Liver (tissue), 8 donors: ENCODE measurements at regions not wholly inside any gene's neighbourhood (a gene's known extent, or its start where the extent isn't known, plus 50 kb on each side); places are given as distances from the start of the nearest gene placed in this dataset.

Experiments
- DNase-seq: peaks from one replicate; pipeline ENCODE4 v3.0.0-alpha.2; 2017; ENCODE audit warnings: low spot score
- H3K27ac ChIP-seq, 2 donors: one replicate each; pipeline ENCODE4 v1.7.0; 2013; ENCODE audit warnings: inconsistent platforms in 2 of 2, low read length in 2 of 2, control low read depth in 1 of 2, low read depth in 1 of 2, mild to moderate bottlenecking in 1 of 2
- H3K27me3 ChIP-seq, 4 donors: one replicate each; pipeline versions ENCODE4 v1.6.1 to v1.7.0; 2013; ENCODE audit warnings: low read length in 3 of 4, inconsistent platforms in 1 of 4, mild to moderate bottlenecking in 1 of 4, moderate library complexity in 1 of 4; ENCODE audit not compliant: control insufficient read depth in 4 of 4, insufficient read depth in 4 of 4
- H3K36me3 ChIP-seq, 4 donors: one replicate each; pipeline versions ENCODE4 v1.6.1 to v1.7.0; 2013; ENCODE audit warnings: low read length in 3 of 4, mild to moderate bottlenecking in 3 of 4, low read depth in 1 of 4, moderate library complexity in 1 of 4; ENCODE audit not compliant: control insufficient read depth in 4 of 4, insufficient read depth in 3 of 4
- H3K4me1 ChIP-seq, 4 donors: one replicate each; pipeline versions ENCODE4 v1.6.1 to v1.7.0; 2013; ENCODE audit warnings: low read length in 3 of 4, mild to moderate bottlenecking in 3 of 4, moderate library complexity in 1 of 4; ENCODE audit not compliant: control insufficient read depth in 4 of 4, insufficient read depth in 4 of 4
- H3K4me3 ChIP-seq, 3 donors: one replicate each; pipeline versions ENCODE4 v1.6.1 to v1.7.0; 2013; ENCODE audit warnings: low read length in 3 of 3, control low read depth in 1 of 3, low read depth in 1 of 3, mild to moderate bottlenecking in 1 of 3
- H3K9ac ChIP-seq, 2 donors: one replicate each; pipeline ENCODE4 v1.7.0; 2013; ENCODE audit warnings: low read length in 2 of 2, mild to moderate bottlenecking in 2 of 2, moderate library complexity in 2 of 2, control low read depth in 1 of 2, low read depth in 1 of 2
- H3K9me3 ChIP-seq, 4 donors: one replicate each; pipeline versions ENCODE4 v1.6.1 to v1.7.0; 2013; ENCODE audit warnings: low read length in 3 of 4; ENCODE audit not compliant: control insufficient read depth in 4 of 4
- ATF3 ChIP-seq: IDR thresholded peaks from 2 replicates; pipeline ENCODE4 v1.6.1; 2016; ENCODE audit warnings: antibody characterized with exemption
- CTCF ChIP-seq: fragments of 150-350 bp; IDR thresholded peaks from 2 replicates; pipeline ENCODE4 v1.5.1; 2017; ENCODE audit warnings: improper control_type of control experiment, low read depth, low read length; ENCODE audit not compliant: missing input control
- EGR1 ChIP-seq, 2 donors: IDR thresholded peaks; 2 replicates each; pipeline ENCODE4 v1.6.1; 2016 to 2018; ENCODE audit warnings: antibody characterized with exemption in 2 of 2, low read depth in 2 of 2
- FOXA1 ChIP-seq: IDR thresholded peaks from 2 replicates; pipeline ENCODE4 v1.6.1; 2016; ENCODE audit warnings: antibody characterized with exemption
- FOXA2 ChIP-seq: IDR thresholded peaks from 2 replicates; pipeline ENCODE4 v1.6.1; 2016; ENCODE audit warnings: antibody characterized with exemption
- GABPA ChIP-seq, 2 donors: IDR thresholded peaks in 1 of 2; conservative IDR thresholded peaks in 1 of 2; 2 replicates each; pipeline ENCODE4 v1.6.1; 2016; ENCODE audit warnings: antibody characterized with exemption in 2 of 2, mild to moderate bottlenecking in 1 of 2, moderate library complexity in 1 of 2
- HNF4A ChIP-seq, 2 donors: conservative IDR thresholded peaks; 2 replicates each; pipeline ENCODE4 v1.6.1; 2016; ENCODE audit warnings: antibody characterized with exemption in 2 of 2, mild to moderate bottlenecking in 2 of 2
- HNF4G ChIP-seq: IDR thresholded peaks from 2 replicates; pipeline ENCODE4 v1.6.1; 2016; ENCODE audit warnings: antibody characterized with exemption
- JUND ChIP-seq, 2 donors: IDR thresholded peaks; 2 replicates each; pipeline ENCODE4 v1.6.1; 2016; ENCODE audit warnings: antibody characterized with exemption in 2 of 2
- MAX ChIP-seq: IDR thresholded peaks from 2 replicates; pipeline ENCODE4 v1.6.1; 2016; ENCODE audit warnings: antibody characterized with exemption
- NR2F2 ChIP-seq: IDR thresholded peaks from 2 replicates; pipeline ENCODE4 v1.6.1; 2016; ENCODE audit warnings: antibody characterized with exemption
- RAD21 ChIP-seq, 2 donors: IDR thresholded peaks; 2 replicates each; pipeline ENCODE4 v1.6.1; 2016; ENCODE audit warnings: antibody characterized with exemption in 2 of 2, mild to moderate bottlenecking in 2 of 2
- REST ChIP-seq: IDR thresholded peaks from 2 replicates; pipeline ENCODE4 v1.6.1; 2016; ENCODE audit warnings: antibody characterized with exemption, mild to moderate bottlenecking
- RXRA ChIP-seq, 2 donors: IDR thresholded peaks; 2 replicates each; pipeline ENCODE4 v1.6.1; 2017 to 2018; ENCODE audit warnings: antibody characterized with exemption in 2 of 2, mild to moderate bottlenecking in 1 of 2
- SP1 ChIP-seq: IDR thresholded peaks from 2 replicates; pipeline ENCODE4 v1.6.1; 2018; ENCODE audit warnings: antibody characterized with exemption, mild to moderate bottlenecking
- TAF1 ChIP-seq: conservative IDR thresholded peaks from 2 replicates; pipeline ENCODE4 v1.6.1; 2016; ENCODE audit warnings: antibody characterized with exemption, mild to moderate bottlenecking
- YY1 ChIP-seq: IDR thresholded peaks from 2 replicates; pipeline ENCODE4 v1.6.1; 2016; ENCODE audit warnings: antibody characterized with exemption, mild to moderate bottlenecking
- ZBTB33 ChIP-seq: IDR thresholded peaks from 2 replicates; pipeline ENCODE4 v1.6.1; 2016; ENCODE audit warnings: antibody characterized with exemption
- WGBS: extraction: QIAGEN DNeasy Blood & Tissue Kit; methylation state at CpG from one replicate; pipeline ENCODE4 v1.1.7; 2013; 5-methylcytosine and 5-hydroxymethylcytosine counted together
- donor health status: healthy.
- donor health status: healthy.
- donor health status: healthy.
- donor health status: healthy.
- donor health status: healthy.

- Histone ChIP-seq H3K27ac (no peak overlapping the region), H3K36me3 (no peaks in the 10 kb centered on the region), H3K27me3 (no peaks in the 10 kb centered on the region), H3K4me1 (peaks cover 0 to 5% (median 2%) of the 10 kb centered on the region in 4 donors), H3K9me3 (no peaks in the 10 kb centered on the region), H3K9ac (no peak overlapping the region), H3K4me3 (no peak overlapping the region)
- DNase-seq: no peak
- TF ChIP-seq CTCF: no peak
- TF ChIP-seq GABPA (IDR thresholded peaks at IDR 0.05 in 1 of 2, conservative IDR thresholded peaks at IDR 0.05 in 1 of 2): no peak
- TF ChIP-seq MAX: peak; percentile 14
- TF ChIP-seq NR2F2: no peak
- no peak for TF ChIP-seq EGR1 (IDR thresholded peaks at IDR 0.05; ENCODE audit: low read depth in 2 of 2)
Observed at GRCh38 chr9:117777823-117778222, 73.6 kb downstream of the TLR4 start.

- TF ChIP-seq HNF4G: no peak
- TF ChIP-seq HNF4A (conservative IDR thresholded peaks at IDR 0.05): no peak
- TF ChIP-seq TAF1: no peak
- no peak for TF ChIP-seq RXRA (IDR thresholded peaks at IDR 0.05)
- no peak for TF ChIP-seq ATF3
- no peak for TF ChIP-seq FOXA2
- no peak for TF ChIP-seq RAD21 (IDR thresholded peaks at IDR 0.05)
- TF ChIP-seq NR2F2: no peak
- no peak for TF ChIP-seq SP1
- no peak for TF ChIP-seq MAX
- no peak for TF ChIP-seq FOXA1
- no peak for TF ChIP-seq GABPA (IDR thresholded peaks at IDR 0.05 in 1 of 2, conservative IDR thresholded peaks at IDR 0.05 in 1 of 2)
- no peak for TF ChIP-seq ZBTB33
- TF ChIP-seq REST: no peak
- TF ChIP-seq CTCF: no peak
- TF ChIP-seq EGR1 (IDR thresholded peaks at IDR 0.05; ENCODE audit: low read depth in 2 of 2): no peak
- no peak for TF ChIP-seq JUND (IDR thresholded peaks at IDR 0.05)
- TF ChIP-seq YY1: no peak
- 89% methylated on average over 3 of the region's 3 CpGs for WGBS
- no peaks in the 10 kb centered on the region for H3K36me3 ChIP-seq
- no peak overlapping the region for H3K9ac ChIP-seq
- DNase-seq: no peak
- H3K9me3 ChIP-seq: no peaks in the 10 kb centered on the region
- peaks cover 0 to 17% (median 9%) of the 10 kb centered on the region in 4 donors for H3K4me1 ChIP-seq
- H3K27ac ChIP-seq: no peak overlapping the region
- H3K27me3 ChIP-seq: no peaks in the 10 kb centered on the region
- H3K4me3 ChIP-seq: no peak overlapping the region
Observed at GRCh38 chr9:117779760-117780159, 75.6 kb downstream of the TLR4 start.
